ENCODE measurements at regions not wholly inside any gene's neighbourhood (a gene's known extent, or its start where the extent isn't known, plus 50 kb on each side); places are given as distances from the start of the nearest gene placed in this dataset.

- no peak overlapping the region for H3K4me3 ChIP-seq (ENCODE audit: low read length)
- no peaks in the 10 kb centered on the region for H3K4me1 ChIP-seq (ENCODE audit: insufficient read depth, low read length)
- POLR2A ChIA-PET, result no interaction called here
- Mint-ChIP-seq H3K9me3 (peaks cover 8% of the 10 kb centered on the region), H3K36me3 (ENCODE audit: low read depth) (no peaks in the 10 kb centered on the region), H3K27me3 (no peaks in the 10 kb centered on the region), H3K4me1 (ENCODE audit: low read depth) (no peaks in the 10 kb centered on the region), H3K4me3 (no peak overlapping the region), H3K27ac (no peak overlapping the region)
- CTCF ChIA-PET, result no interaction called here
- no peaks in the 10 kb centered on the region for H3K36me3 ChIP-seq (ENCODE audit: insufficient read depth, low read length)
- H3K27ac ChIP-seq (ENCODE audit: low read depth in 1 of 2, low read length in 2 of 2), result no peak overlapping the region
- no peak for DNase-seq
- H3K27me3 ChIP-seq (ENCODE audit: control insufficient read depth in 1 of 2, insufficient read depth in 2 of 2, low read length in 2 of 2), result no peaks in the 10 kb centered on the region
- intact Hi-C loops (cut with DNase I, micrococcal nuclease), result no loop called here
- ATAC-seq (ENCODE audit: poor library complexity), result no peak
- H3K9me3 ChIP-seq (ENCODE audit: control insufficient read depth in 1 of 2, insufficient read depth in 1 of 2, low read length in 2 of 2), result peaks cover 0 to 6% of the 10 kb centered on the region in 2 experiments
- TF ChIP-seq CTCF (IDR thresholded peaks at IDR 0.05), result no peak
Observed at GRCh38 chr2:34995196-34995595, 1360.4 kb upstream of the CRIM1 start.

GRCh38 chr2:34991508-34992274, 1363.9 kb upstream of the CRIM1 start:
- Mint-ChIP-seq H3K4me3 (no peak overlapping the region), H3K27me3 (no peaks in the 10 kb centered on the region), H3K4me1 (ENCODE audit: low read depth) (no peaks in the 10 kb centered on the region), H3K9me3 (peaks cover 8% of the 10 kb centered on the region), H3K27ac (no peak overlapping the region), H3K36me3 (ENCODE audit: low read depth) (no peaks in the 10 kb centered on the region)
- no peak for TF ChIP-seq CTCF (IDR thresholded peaks at IDR 0.05)
- Histone ChIP-seq H3K4me3 (ENCODE audit: low read length) (no peak overlapping the region), H3K27me3 (ENCODE audit: control insufficient read depth in 1 of 2, insufficient read depth in 2 of 2, low read length in 2 of 2) (no peaks in the 10 kb centered on the region), H3K9me3 (ENCODE audit: control insufficient read depth in 1 of 2, insufficient read depth in 1 of 2, low read length in 2 of 2) (peaks cover 0 to 6% of the 10 kb centered on the region in 2 experiments), H3K36me3 (ENCODE audit: insufficient read depth, low read length) (no peaks in the 10 kb centered on the region), H3K27ac (ENCODE audit: low read depth in 1 of 2, low read length in 2 of 2) (no peak overlapping the region), H3K4me1 (ENCODE audit: insufficient read depth, low read length) (no peaks in the 10 kb centered on the region)
- CTCF ChIA-PET, result no interaction called here
- intact Hi-C loops (cut with DNase I, micrococcal nuclease), result no loop called here
- DNase-seq (no peak), ATAC-seq (ENCODE audit: poor library complexity) (no peak)
- POLR2A ChIA-PET, result no interaction called here

- Mint-ChIP-seq H3K4me1 (ENCODE audit: low read depth) (no peaks in the 10 kb centered on the region), H3K27me3 (no peaks in the 10 kb centered on the region), H3K36me3 (ENCODE audit: low read depth) (no peaks in the 10 kb centered on the region), H3K4me3 (no peak overlapping the region), H3K9me3 (peaks cover 16% of the 10 kb centered on the region), H3K27ac (no peak overlapping the region)
- CTCF ChIA-PET, result no interaction called here
- TF ChIP-seq CTCF (IDR thresholded peaks at IDR 0.05), result no peak
- intact Hi-C loops (cut with DNase I, micrococcal nuclease), result no loop called here
- Histone ChIP-seq H3K36me3 (ENCODE audit: insufficient read depth, low read length) (no peaks in the 10 kb centered on the region), H3K9me3 (ENCODE audit: control insufficient read depth in 1 of 2, insufficient read depth in 1 of 2, low read length in 2 of 2) (peaks cover 0 to 3% of the 10 kb centered on the region in 2 experiments), H3K4me3 (ENCODE audit: low read length) (no peak overlapping the region), H3K4me1 (ENCODE audit: insufficient read depth, low read length) (no peaks in the 10 kb centered on the region), H3K27me3 (ENCODE audit: control insufficient read depth in 1 of 2, insufficient read depth in 2 of 2, low read length in 2 of 2) (no peaks in the 10 kb centered on the region), H3K27ac (ENCODE audit: low read depth in 1 of 2, low read length in 2 of 2) (no peak overlapping the region)
- no peak for ATAC-seq (ENCODE audit: poor library complexity)
- DNase-seq, result no peak
- POLR2A ChIA-PET, result no interaction called here
Observed at GRCh38 chr2:34985474-34985873, 1370.1 kb upstream of the CRIM1 start.

Measured in CD4-positive, alpha-beta T cell (primary cell).